H1 (cell line): ENCODE measurements at regions not wholly inside any gene's neighbourhood (a gene's known extent, or its start where the extent isn't known, plus 50 kb on each side); places are given as distances from the start of the nearest gene placed in this dataset.

Experiments used
- CTCF ChIA-PET: fragments of 300-600 bp; sonication (Branson Sonifier 250); formaldehyde crosslinking; loops from one replicate; lab custom pipeline; 2021; ENCODE audit not compliant: partially characterized antibody; lab: Charles Lee
- POLR2A ChIA-PET: fragments of 300-600 bp; sonication (Branson Sonifier 250); formaldehyde crosslinking; loops from one replicate; lab custom pipeline; 2021; ENCODE audit warnings: inconsistent platforms; ENCODE audit not compliant: partially characterized antibody; lab: Charles Lee
- DNase-seq, 2 experiments: peaks; one replicate each; pipeline versions ENCODE4 v3.0.0 to v3.0.0-alpha.2; 2010 to 2022; ENCODE audit warnings: low spot score in 2 of 2, low read depth in 1 of 2, mixed read lengths in 1 of 2
- FAIRE-seq: peaks from 2 replicates; lab custom pipeline; 2011; peaks lifted over from hg19 to GRCh38; lab: Jason Lieb, UNC
- H2AFZ ChIP-seq: 2 replicates; pipeline ENCODE4 v1.8.1; 2012; ENCODE audit warnings: low read length, inconsistent platforms
- H2AK5ac ChIP-seq: 2 replicates; pipeline ENCODE4 v1.6.1; 2013; ENCODE audit warnings: low read depth, low read length
- H2BK120ac ChIP-seq: replicated peaks from 2 replicates; pipeline ENCODE3; 2013; ENCODE audit warnings: low read depth, low read length, inconsistent platforms
- H2BK12ac ChIP-seq: 2 replicates; pipeline ENCODE4 v1.6.1; 2013; ENCODE audit warnings: low read depth, low read length
- H2BK15ac ChIP-seq: 2 replicates; pipeline ENCODE4 v1.6.1; 2013; ENCODE audit warnings: low read length
- H2BK20ac ChIP-seq: 2 replicates; pipeline ENCODE4 v1.6.1; 2013; ENCODE audit warnings: low read length
- H2BK5ac ChIP-seq: 2 replicates; pipeline ENCODE4 v1.6.1; 2013; ENCODE audit warnings: low read depth, low read length
- H3K14ac ChIP-seq: 2 replicates; pipeline ENCODE4 v1.6.1; 2013; ENCODE audit warnings: inconsistent platforms; ENCODE audit not compliant: insufficient read length
- H3K18ac ChIP-seq: 2 replicates; pipeline ENCODE4 v1.6.1; 2013; ENCODE audit warnings: low read length; ENCODE audit errors: extremely low read depth
- H3K23ac ChIP-seq: 2 replicates; pipeline ENCODE4 v1.6.1; 2013; ENCODE audit warnings: inconsistent platforms; ENCODE audit not compliant: insufficient read length
- H3K23me2 ChIP-seq: 2 replicates; pipeline ENCODE4 v1.6.1; 2013; ENCODE audit warnings: low read depth, low read length
- H3K27ac ChIP-seq: 2 replicates; pipeline ENCODE4 v1.6.1; 2011; ENCODE audit warnings: low read depth, low read length, inconsistent platforms
- H3K27me3 ChIP-seq, 4 experiments: replicated peaks in 1 of 4; 1 replicate in 1 of 4; 2 replicates in 3 of 4; pipeline versions ENCODE4 v1.6.1 to v1.8.1; 2011 to 2013; ENCODE audit warnings: low read length in 3 of 4, mild to moderate bottlenecking in 3 of 4, inconsistent platforms in 2 of 4, mixed read lengths in 2 of 4, moderate library complexity in 1 of 4; ENCODE audit not compliant: control insufficient read depth in 3 of 4, insufficient read depth in 3 of 4; ENCODE audit errors: extremely low read depth in 1 of 4
- H3K36me3 ChIP-seq, 4 experiments: 2 replicates each; pipeline versions ENCODE4 v1.6.1 to v1.8.1; 2011 to 2013; ENCODE audit warnings: mild to moderate bottlenecking in 4 of 4, low read length in 3 of 4, moderate library complexity in 2 of 4, control low read depth in 1 of 4, inconsistent platforms in 1 of 4; ENCODE audit not compliant: insufficient read depth in 4 of 4, control insufficient read depth in 2 of 4
- H3K4ac ChIP-seq: replicated peaks from 2 replicates; pipeline ENCODE3; 2013; ENCODE audit warnings: low read length, low read depth, mixed read lengths, inconsistent platforms; ENCODE audit not compliant: insufficient read length
- H3K4me1 ChIP-seq, 4 experiments: replicated peaks in 1 of 4; 1 replicate in 1 of 4; 2 replicates in 3 of 4; pipeline versions ENCODE4 v1.6.1 to v1.8.1; 2011 to 2013; ENCODE audit warnings: low read length in 3 of 4, inconsistent platforms in 2 of 4, mixed read lengths in 1 of 4; ENCODE audit not compliant: insufficient read depth in 4 of 4, control insufficient read depth in 3 of 4
- H3K4me2 ChIP-seq, 2 experiments: 2 replicates each; pipeline versions ENCODE4 v1.6.1 to v1.8.1; 2011 to 2013; ENCODE audit warnings: low read depth in 2 of 2, low read length in 2 of 2, control low read depth in 1 of 2, inconsistent platforms in 1 of 2, mild to moderate bottlenecking in 1 of 2; ENCODE audit not compliant: insufficient read depth in 1 of 2
- H3K4me3 ChIP-seq, 4 experiments: fragments of 200-600, 300-600 bp in 1 of 4; sonication (generic), shearing (Covaris generic), sonication (Bioruptor Twin) in 1 of 4; 2 replicates each; pipeline versions ENCODE4 v1.5.1 to v1.8.1; 2011 to 2016; ENCODE audit warnings: low read length in 4 of 4, low read depth in 3 of 4, control low read depth in 2 of 4, inconsistent platforms in 2 of 4, mild to moderate bottlenecking in 2 of 4, mixed read lengths in 1 of 4, moderate library complexity in 1 of 4; ENCODE audit not compliant: insufficient read depth in 2 of 4; ENCODE audit errors: extremely low read depth in 1 of 4
- H3K56ac ChIP-seq: replicated peaks from 2 replicates; pipeline ENCODE3; 2013; ENCODE audit warnings: low read depth, mild to moderate bottlenecking, mixed read lengths, low read length, inconsistent platforms; ENCODE audit not compliant: insufficient read length
- H3K79me1 ChIP-seq: 2 replicates; pipeline ENCODE4 v1.6.1; 2013; ENCODE audit warnings: low read depth, low read length, control low read depth
- H3K79me2 ChIP-seq, 2 experiments: 2 replicates each; pipeline versions ENCODE4 v1.6.1 to v1.8.1; 2012 to 2013; ENCODE audit warnings: low read length in 2 of 2, mild to moderate bottlenecking in 2 of 2, inconsistent platforms in 1 of 2; ENCODE audit not compliant: insufficient read depth in 2 of 2, control insufficient read depth in 1 of 2
- H3K9ac ChIP-seq, 4 experiments: replicated peaks in 1 of 4; 1 replicate in 1 of 4; 2 replicates in 3 of 4; pipeline versions ENCODE4 v1.6.1 to v1.8.1; 2011 to 2013; ENCODE audit warnings: low read depth in 3 of 4, low read length in 3 of 4, control low read depth in 2 of 4, mild to moderate bottlenecking in 2 of 4, moderate library complexity in 2 of 4, inconsistent platforms in 1 of 4; ENCODE audit errors: extremely low read depth in 1 of 4
- H3K9me3 ChIP-seq, 2 experiments: 2 replicates each; pipeline versions ENCODE4 v1.6.1 to v1.8.1; 2012 to 2013; ENCODE audit warnings: mild to moderate bottlenecking in 2 of 2, moderate library complexity in 2 of 2, control low read depth in 1 of 2, inconsistent platforms in 1 of 2, low read depth in 1 of 2, low read length in 1 of 2, mixed read lengths in 1 of 2; ENCODE audit not compliant: insufficient read depth in 2 of 2
- H4K20me1 ChIP-seq, 2 experiments: replicated peaks in 1 of 2; 2 replicates each; pipeline versions ENCODE3 to v1.8.1; 2011 to 2013; ENCODE audit warnings: inconsistent platforms in 2 of 2, low read length in 2 of 2, mild to moderate bottlenecking in 1 of 2; ENCODE audit not compliant: insufficient read depth in 2 of 2, control insufficient read depth in 1 of 2
- H4K5ac ChIP-seq: 2 replicates; pipeline ENCODE4 v1.6.1; 2013; ENCODE audit warnings: low read length, low read depth, mixed read lengths, inconsistent platforms; ENCODE audit not compliant: insufficient read length
- H4K8ac ChIP-seq: 2 replicates; pipeline ENCODE4 v1.8.0; 2013; ENCODE audit warnings: mild to moderate bottlenecking, moderate library complexity, low read length, inconsistent platforms; ENCODE audit not compliant: insufficient read depth; ENCODE audit errors: extremely low read depth
- H4K91ac ChIP-seq: replicated peaks from 2 replicates; pipeline ENCODE3; 2013; ENCODE audit warnings: low read length, mixed read lengths, inconsistent platforms; ENCODE audit not compliant: insufficient read length
- ASH2L ChIP-seq: fragments of 200-600, 300-600 bp; sonication (generic); IDR thresholded peaks from one replicate; pipeline ENCODE4 v1.7.1; 2017; ENCODE audit warnings: low read length
- BACH1 ChIP-seq: IDR thresholded peaks from 2 replicates; pipeline ENCODE4 v1.6.1; 2012; ENCODE audit warnings: low read length, improper control_type of control experiment
- CBX8 ChIP-seq: fragments of 300-800, 300-1000 bp; sonication (generic); IDR thresholded peaks from 2 replicates; pipeline ENCODE4 v1.7.1; 2016; ENCODE audit warnings: low read depth, low read length, borderline replicate concordance
- CEBPB ChIP-seq: IDR thresholded peaks from 2 replicates; pipeline ENCODE4 v1.6.1; 2012; ENCODE audit warnings: low read depth, low read length
- CHD1 ChIP-seq: IDR thresholded peaks from 2 replicates; pipeline ENCODE4 v1.6.1; 2012; ENCODE audit warnings: low read depth, low read length, improper control_type of control experiment
- CHD2 ChIP-seq: IDR thresholded peaks from 2 replicates; pipeline ENCODE4 v1.6.1; 2012; ENCODE audit warnings: low read length, improper control_type of control experiment
- CREB1 ChIP-seq: IDR thresholded peaks from 2 replicates; pipeline ENCODE4 v1.6.1; 2012; ENCODE audit warnings: inconsistent platforms
- HDAC6 ChIP-seq: IDR thresholded peaks from one replicate; pipeline ENCODE4 v1.7.1; 2012; ENCODE audit warnings: low read depth, mild to moderate bottlenecking, inconsistent platforms, low read length, moderate library complexity
- MAFK ChIP-seq: IDR thresholded peaks from 2 replicates; pipeline ENCODE4 v1.6.1; 2012; ENCODE audit warnings: low read depth, mild to moderate bottlenecking, improper control_type of control experiment, low read length
- NANOG ChIP-seq: IDR thresholded peaks from 2 replicates; pipeline ENCODE4 v1.6.1; 2011; ENCODE audit warnings: low read length, low read depth, mild to moderate bottlenecking, inconsistent platforms; ENCODE audit not compliant: insufficient read depth, poor library complexity, severe bottlenecking
- POLR2AphosphoS5 ChIP-seq: IDR thresholded peaks from 2 replicates; pipeline ENCODE4 v1.6.1; 2011; ENCODE audit warnings: low read depth, low read length
- RFX5 ChIP-seq: IDR thresholded peaks from 2 replicates; pipeline ENCODE4 v1.6.1; 2011; ENCODE audit warnings: low read depth, low read length, improper control_type of control experiment, borderline replicate concordance
- SIRT6 ChIP-seq: IDR thresholded peaks from one replicate; pipeline ENCODE4 v1.7.1; 2012; ENCODE audit warnings: low read length, inconsistent platforms
- SRF ChIP-seq: IDR thresholded peaks from 2 replicates; pipeline ENCODE4 v1.6.1; 2011; ENCODE audit warnings: mild to moderate bottlenecking, low read depth, low read length, moderate library complexity
- TAF1 ChIP-seq: IDR thresholded peaks from 2 replicates; pipeline ENCODE4 v1.6.1; 2011; ENCODE audit warnings: mild to moderate bottlenecking, low read depth, low read length
- YY1 ChIP-seq: IDR thresholded peaks from 2 replicates; pipeline ENCODE4 v1.6.1; 2011; ENCODE audit warnings: low read depth, mild to moderate bottlenecking, low read length
- WGBS, 2 experiments: shearing (Covaris generic) in 1 of 2; methylation state at CpG; one replicate each; pipeline versions ENCODE4 v1.1.6 to v1.1.7; 2013 to 2015; ENCODE audit warnings: low lambda C conversion rate in 2 of 2, mixed read lengths in 2 of 2, inconsistent platforms in 1 of 2, low coverage in 1 of 2, missing lambda C conversion rate in 1 of 2; ENCODE audit not compliant: insufficient replicate concordance in 2 of 2, insufficient coverage in 1 of 2, insufficient read length in 1 of 2; ENCODE audit errors: extremely low coverage in 1 of 2, missing lambda C conversion rate in 1 of 2; 5-methylcytosine and 5-hydroxymethylcytosine counted together

- Histone ChIP-seq H2BK12ac (no peak overlapping the region), H2BK20ac (no peak overlapping the region; the same call in 1 of the 2 replicates), H3K4me1 (peaks cover 0 to 3% (median 0%) of the 10 kb centered on the region in 4 experiments; a peak in 2 of 7 replicates), H3K27ac (no peak overlapping the region), H3K27me3 (no peaks in the 10 kb centered on the region), H3K18ac (no peak overlapping the region; the same call in 1 of the 2 replicates), H3K23me2 (no peaks in the 10 kb centered on the region), H3K56ac (no peak overlapping the region), H2BK15ac (no peak overlapping the region), H3K23ac (no peak overlapping the region), H3K9ac (no peak overlapping the region), H4K8ac (no peak overlapping the region), H2BK5ac (no peak overlapping the region), H3K4me3 (no peak overlapping the region), H4K20me1 (no peaks in the 10 kb centered on the region), H4K91ac (no peak overlapping the region), H3K4ac (no peak overlapping the region), H3K9me3 (peaks cover 0 to 8% of the 10 kb centered on the region in 2 experiments; a peak in 1 of 4 replicates), H2AK5ac (no peak overlapping the region), H3K4me2 (no peak overlapping the region), H2AFZ (no peak overlapping the region), H3K79me2 (no peaks in the 10 kb centered on the region), H3K36me3 (no peaks in the 10 kb centered on the region), H3K79me1 (no peaks in the 10 kb centered on the region)
- DNase-seq = no peak
- 80% methylated on average over 3 of the region's 3 CpGs; no CpG with 5 or more reads in 1 of the 2 experiments for WGBS, 2 experiments
- POLR2A ChIA-PET = no interaction called here
- no peak for TF ChIP-seq POLR2AphosphoS5
- TF ChIP-seq YY1 = no peak
- TF ChIP-seq CEBPB = no peak
- no peak for TF ChIP-seq TAF1
- TF ChIP-seq CHD1 = no peak
- TF ChIP-seq ASH2L = no peak
- TF ChIP-seq CBX8 = no peak
- TF ChIP-seq RFX5 = no peak
- TF ChIP-seq SIRT6 = no peak
- TF ChIP-seq CREB1 = no peak
- TF ChIP-seq CHD2 = no peak
- no peak for TF ChIP-seq HDAC6
- no peak for TF ChIP-seq MAFK
- TF ChIP-seq NANOG = no peak
- no peak for TF ChIP-seq BACH1
- TF ChIP-seq SRF = no peak
- TF ChIP-seq, all 59 proteins: peak for 0
- no peak overlapping the region for H2BK120ac ChIP-seq
- no peak overlapping the region for H4K5ac ChIP-seq
- CTCF ChIA-PET = interaction anchor here (0.9 to 2.3 kb wide), 9 partner anchors 28 to 366 kb away, joined by 3 to 9 read pairs (median 5); no protein-coding TSS in a partner anchor
- FAIRE-seq = no peak
- no peak overlapping the region for H3K14ac ChIP-seq
These were observed 273.7 kb upstream of the KCNJ16 start for GRCh38 chr17:69801368-69801767.
